Memory B cell (primary cell): ENCODE measurements at regions not wholly inside any gene's neighbourhood (a gene's known extent, or its start where the extent isn't known, plus 50 kb on each side); places are given as distances from the start of the nearest gene placed in this dataset.

ENCODE experiments used
- ATAC-seq: fragments of 150-1000 bp; cut with Tn5 transposase; 2 replicates; pipeline ENCODE4 v1.10.0; 2021; ENCODE audit warnings: low read depth, mild to moderate bottlenecking, moderate library complexity
- DNase-seq, 2 donors: peaks; one replicate each; pipeline ENCODE4 v3.0.0; 2022; ENCODE audit warnings: low spot score in 2 of 2
- H3K27ac Mint-ChIP-seq: one replicate; pipeline ENCODE4 v1.8.0; 2022; ENCODE audit warnings: mild to moderate bottlenecking, moderate library complexity, mixed read lengths
- H3K27me3 Mint-ChIP-seq: one replicate; pipeline ENCODE4 v1.8.0; 2022; ENCODE audit warnings: mixed read lengths
- H3K36me3 Mint-ChIP-seq: one replicate; pipeline ENCODE4 v1.8.0; 2022; ENCODE audit warnings: mild to moderate bottlenecking, mixed read lengths
- H3K4me1 Mint-ChIP-seq: one replicate; pipeline ENCODE4 v1.8.0; 2022; ENCODE audit warnings: mixed read lengths
- H3K4me3 Mint-ChIP-seq: one replicate; pipeline ENCODE4 v1.8.0; 2022; ENCODE audit warnings: mild to moderate bottlenecking, moderate library complexity, mixed read lengths
- H3K9me3 Mint-ChIP-seq: one replicate; pipeline ENCODE4 v1.8.0; 2022; ENCODE audit warnings: mixed read lengths

DNA sequence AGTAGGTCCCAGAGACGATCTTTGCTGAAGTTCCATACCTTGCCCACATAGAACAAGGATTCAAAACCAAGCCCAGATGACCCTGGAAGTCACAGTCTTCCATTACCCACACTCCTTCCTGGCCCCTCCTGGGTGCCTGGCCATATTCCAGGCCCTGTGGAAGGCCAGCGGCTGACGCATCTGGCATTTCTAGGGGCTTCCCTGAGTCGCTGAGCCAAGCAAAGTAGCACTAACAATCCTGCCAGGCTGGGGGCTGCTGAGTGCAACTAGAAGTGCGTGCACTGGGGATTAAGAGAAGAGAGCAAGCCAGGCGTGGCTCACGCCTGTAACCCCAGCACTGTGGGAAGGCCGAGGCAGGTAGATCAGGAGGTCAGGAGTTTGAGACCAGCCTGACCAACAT is 175.2 kb upstream of the CPEB2 start:
- DNase-seq = no peak
- no peaks in the 10 kb centered on the region for H3K36me3 Mint-ChIP-seq
- H3K4me1 Mint-ChIP-seq = no peaks in the 10 kb centered on the region
- no peak for ATAC-seq
- no peak overlapping the region for H3K4me3 Mint-ChIP-seq
- H3K27ac Mint-ChIP-seq = no peak overlapping the region
- peaks cover 5% of the 10 kb centered on the region for H3K27me3 Mint-ChIP-seq
- no peaks in the 10 kb centered on the region for H3K9me3 Mint-ChIP-seq

DNA sequence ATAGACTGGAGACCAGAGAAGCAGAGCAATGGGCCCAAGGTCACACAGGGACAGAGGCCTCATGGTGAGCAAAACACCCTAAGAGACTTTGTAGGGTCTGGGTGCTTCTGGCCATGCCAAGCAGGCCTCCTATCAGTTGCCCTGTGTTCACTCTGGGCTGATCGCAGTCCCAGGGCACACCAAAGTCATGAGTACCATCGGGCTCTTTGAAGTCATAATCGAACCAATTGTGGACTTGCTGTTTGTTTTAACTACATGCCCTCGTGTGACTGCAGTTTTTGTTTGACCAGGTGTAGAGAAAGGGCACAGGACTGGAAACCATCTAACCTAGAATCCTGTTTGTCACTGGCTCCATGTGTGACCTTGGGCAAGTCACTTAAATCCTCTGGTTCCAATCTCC is 172.5 kb upstream of the CPEB2 start:
- no peak for ATAC-seq
- H3K36me3 Mint-ChIP-seq = no peaks in the 10 kb centered on the region
- no peak overlapping the region for H3K4me3 Mint-ChIP-seq
- H3K27me3 Mint-ChIP-seq = peaks cover 2% of the 10 kb centered on the region
- no peak for DNase-seq
- H3K4me1 Mint-ChIP-seq = no peaks in the 10 kb centered on the region
- no peaks in the 10 kb centered on the region for H3K9me3 Mint-ChIP-seq
- no peak overlapping the region for H3K27ac Mint-ChIP-seq

- H3K4me1 Mint-ChIP-seq = no peaks in the 10 kb centered on the region
- ATAC-seq = no peak
- H3K27me3 Mint-ChIP-seq = peaks cover 2% of the 10 kb centered on the region
- no peak overlapping the region for H3K4me3 Mint-ChIP-seq
- DNase-seq = no peak
- no peaks in the 10 kb centered on the region for H3K9me3 Mint-ChIP-seq
- no peak overlapping the region for H3K27ac Mint-ChIP-seq
- no peaks in the 10 kb centered on the region for H3K36me3 Mint-ChIP-seq
Observed at GRCh38 chr4:14831416-14831815, 170.9 kb upstream of the CPEB2 start.

- no peaks in the 10 kb centered on the region for H3K36me3 Mint-ChIP-seq
- DNase-seq = no peak
- no peak overlapping the region for H3K4me3 Mint-ChIP-seq
- H3K9me3 Mint-ChIP-seq = no peaks in the 10 kb centered on the region
- peaks cover 2% of the 10 kb centered on the region for H3K27me3 Mint-ChIP-seq
- H3K4me1 Mint-ChIP-seq = no peaks in the 10 kb centered on the region
- no peak overlapping the region for H3K27ac Mint-ChIP-seq
- ATAC-seq = no peak
Observed at GRCh38 chr4:14833053-14833452, 169.2 kb upstream of the CPEB2 start.

GRCh38 chr4:14834382-14834781 is 167.9 kb upstream of the CPEB2 start:
- Mint-ChIP-seq H3K4me3 (no peak overlapping the region), H3K4me1 (no peaks in the 10 kb centered on the region), H3K27ac (no peak overlapping the region), H3K27me3 (peaks cover 2% of the 10 kb centered on the region), H3K9me3 (no peaks in the 10 kb centered on the region), H3K36me3 (no peaks in the 10 kb centered on the region)
- DNase-seq (no peak), ATAC-seq (no peak)

GRCh38 chr4:14835288-14835687 is 167.0 kb upstream of the CPEB2 start:
- Mint-ChIP-seq H3K27ac (no peak overlapping the region), H3K27me3 (no peaks in the 10 kb centered on the region), H3K4me3 (no peak overlapping the region), H3K4me1 (no peaks in the 10 kb centered on the region), H3K9me3 (no peaks in the 10 kb centered on the region), H3K36me3 (no peaks in the 10 kb centered on the region)
- ATAC-seq = peak; percentile 27
- no peak for DNase-seq

- Mint-ChIP-seq H3K36me3 (no peaks in the 10 kb centered on the region), H3K4me3 (no peak overlapping the region), H3K27ac (no peak overlapping the region), H3K4me1 (no peaks in the 10 kb centered on the region), H3K27me3 (no peaks in the 10 kb centered on the region), H3K9me3 (no peaks in the 10 kb centered on the region)
- no peak for DNase-seq
- ATAC-seq = no peak
Observed at GRCh38 chr4:14835708-14836425, 166.4 kb upstream of the CPEB2 start.

DNA sequence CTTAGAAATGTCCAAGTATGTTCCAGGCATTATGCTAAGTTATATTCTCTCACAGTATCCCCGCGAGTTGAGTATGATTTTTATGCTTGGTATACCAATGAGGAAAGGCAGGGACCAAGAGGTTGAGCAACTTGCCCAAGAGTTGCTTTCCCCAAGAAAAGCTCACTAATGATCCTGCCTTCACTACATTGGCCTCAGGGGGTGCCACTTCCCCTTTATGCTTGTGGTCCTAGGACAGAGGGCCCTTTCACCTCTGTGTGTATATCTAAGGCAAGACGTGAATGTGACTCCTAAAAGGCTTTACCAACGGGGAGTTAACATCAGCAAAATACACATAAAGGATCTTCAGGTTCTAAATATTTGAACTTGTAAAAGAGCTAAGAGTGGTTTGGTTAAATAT is 164.4 kb upstream of the CPEB2 start:
- DNase-seq (no peak), ATAC-seq (peak; percentile 72)
- no peaks in the 10 kb centered on the region for H3K27me3 Mint-ChIP-seq
- no peaks in the 10 kb centered on the region for H3K36me3 Mint-ChIP-seq
- H3K27ac Mint-ChIP-seq = no peak overlapping the region
- H3K4me1 Mint-ChIP-seq = no peaks in the 10 kb centered on the region
- no peak overlapping the region for H3K4me3 Mint-ChIP-seq
- no peaks in the 10 kb centered on the region for H3K9me3 Mint-ChIP-seq

GRCh38 chr4:14841801-14842768 is 160.2 kb upstream of the CPEB2 start:
- no peaks in the 10 kb centered on the region for H3K9me3 Mint-ChIP-seq

DNA sequence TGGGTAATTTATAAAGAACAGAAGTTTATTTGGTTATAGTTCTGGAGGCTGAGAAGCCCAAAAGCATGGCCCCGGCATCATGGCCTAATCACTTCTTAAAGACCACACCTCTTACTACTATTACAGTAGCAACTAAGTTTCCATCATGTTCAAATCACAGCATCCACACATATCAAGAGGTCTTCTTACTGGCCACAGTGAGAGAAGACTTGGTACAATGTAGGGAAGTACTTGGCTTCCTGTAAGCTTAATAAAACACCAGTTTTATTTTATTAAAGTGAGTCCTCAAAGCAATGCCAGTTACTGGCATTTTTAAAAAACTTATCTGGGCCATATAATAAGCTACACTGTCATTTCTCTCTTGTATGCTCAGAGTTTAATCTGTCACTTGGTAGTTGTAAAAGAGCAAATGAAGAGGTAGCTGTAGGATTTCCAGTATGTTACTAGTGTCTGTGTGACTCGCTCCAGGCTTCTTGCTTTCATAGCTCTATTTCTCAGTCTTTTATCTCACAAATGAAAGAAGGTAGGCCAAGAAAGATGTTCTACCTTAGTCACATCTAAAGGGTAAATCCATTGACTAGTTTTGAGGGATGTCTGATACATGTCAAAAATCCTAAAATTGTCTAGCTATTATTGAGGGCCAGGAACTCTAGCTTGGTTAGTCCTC is 159.2 kb upstream of the CPEB2 start:
- no peak for DNase-seq
- Mint-ChIP-seq H3K4me3 (no peak overlapping the region), H3K27me3 (no peaks in the 10 kb centered on the region), H3K27ac (no peak overlapping the region), H3K9me3 (no peaks in the 10 kb centered on the region), H3K36me3 (no peaks in the 10 kb centered on the region), H3K4me1 (peaks cover 8% of the 10 kb centered on the region)
- ATAC-seq = no peak

More at GRCh38 chr4:14841801-14842768, 160.2 kb upstream of the CPEB2 start:
- Mint-ChIP-seq H3K27me3 (no peaks in the 10 kb centered on the region), H3K4me1 (no peaks in the 10 kb centered on the region), H3K27ac (no peak overlapping the region), H3K4me3 (no peak overlapping the region), H3K36me3 (no peaks in the 10 kb centered on the region)
- ATAC-seq (no peak), DNase-seq (no peak)

GRCh38 chr4:14844061-14844460 is 158.2 kb upstream of the CPEB2 start:
- Mint-ChIP-seq H3K9me3 (no peaks in the 10 kb centered on the region), H3K36me3 (no peaks in the 10 kb centered on the region), H3K27ac (no peak overlapping the region), H3K27me3 (no peaks in the 10 kb centered on the region), H3K4me3 (no peak overlapping the region), H3K4me1 (peaks cover 11% of the 10 kb centered on the region)
- ATAC-seq (no peak), DNase-seq (no peak)

GRCh38 chr4:14848229-14848628 is 154.1 kb upstream of the CPEB2 start:
- H3K36me3 Mint-ChIP-seq = no peaks in the 10 kb centered on the region
- no peak overlapping the region for H3K27ac Mint-ChIP-seq
- no peak overlapping the region for H3K4me3 Mint-ChIP-seq
- ATAC-seq (no peak), DNase-seq (no peak)
- H3K4me1 Mint-ChIP-seq = peaks cover 11% of the 10 kb centered on the region
- no peaks in the 10 kb centered on the region for H3K9me3 Mint-ChIP-seq
- peaks cover 4% of the 10 kb centered on the region for H3K27me3 Mint-ChIP-seq

GRCh38 chr4:14850455-14851097 is 151.7 kb upstream of the CPEB2 start:
- Mint-ChIP-seq H3K27me3 (peaks cover 4% of the 10 kb centered on the region), H3K36me3 (no peaks in the 10 kb centered on the region), H3K4me3 (no peak overlapping the region), H3K4me1 (peaks cover 11% of the 10 kb centered on the region), H3K9me3 (no peaks in the 10 kb centered on the region), H3K27ac (no peak overlapping the region)
- DNase-seq (no peak), ATAC-seq (no peak)
